Bronchial epithelial cell (primary cell): ENCODE measurements at regions not wholly inside any gene's neighbourhood (a gene's known extent, or its start where the extent isn't known, plus 50 kb on each side); places are given as distances from the start of the nearest gene placed in this dataset.

ENCODE experiments used
- DNase-seq: peaks from one replicate; pipeline ENCODE4 v3.0.0-alpha.2; 2010; ENCODE audit warnings: low read depth
- FAIRE-seq: peaks from 2 replicates; lab custom pipeline; 2011; peaks lifted over from hg19 to GRCh38; lab: Jason Lieb, UNC
- H3K27me3 ChIP-seq: 2 replicates; pipeline ENCODE4 v1.5.1; 2011; ENCODE audit warnings: low read length; ENCODE audit not compliant: control insufficient read depth, insufficient read depth
- H3K36me3 ChIP-seq: 2 replicates; pipeline ENCODE4 v1.5.1; 2011; ENCODE audit warnings: low read length; ENCODE audit not compliant: control insufficient read depth, insufficient read depth
- H3K4me3 ChIP-seq: 2 replicates; pipeline ENCODE4 v1.5.1; 2011; ENCODE audit warnings: mild to moderate bottlenecking, low read depth, low read length, control low read depth
- CTCF ChIP-seq: IDR thresholded peaks from 2 replicates; pipeline ENCODE4 v1.5.1; 2011; ENCODE audit warnings: mild to moderate bottlenecking, moderate library complexity, low read length, control low read depth, inconsistent platforms; ENCODE audit not compliant: insufficient read depth, severe bottlenecking

- Histone ChIP-seq H3K4me3 (no peak overlapping the region), H3K36me3 (no peaks in the 10 kb centered on the region), H3K27me3 (no peaks in the 10 kb centered on the region)
- TF ChIP-seq CTCF: no peak
- no peak for FAIRE-seq
- DNase-seq: no peak
Observed at GRCh38 chr12:126316411-126316810, 1251.2 kb downstream of the AACS start.

GRCh38 chr12:126337556-126338441 lies 1272.6 kb downstream of the AACS start:
- H3K4me3 ChIP-seq: no peak overlapping the region
- DNase-seq: no peak
- FAIRE-seq: no peak
- H3K36me3 ChIP-seq: no peaks in the 10 kb centered on the region
- TF ChIP-seq CTCF: no peak
- H3K27me3 ChIP-seq: no peaks in the 10 kb centered on the region

GRCh38 chr12:126342866-126343265 lies 1277.6 kb downstream of the AACS start:
- no peak overlapping the region for H3K4me3 ChIP-seq
- FAIRE-seq: no peak
- TF ChIP-seq CTCF: no peak
- H3K27me3 ChIP-seq: no peaks in the 10 kb centered on the region
- DNase-seq: no peak
- no peaks in the 10 kb centered on the region for H3K36me3 ChIP-seq

GRCh38 chr12:126343321-126343720 lies 1278.1 kb downstream of the AACS start:
- no peaks in the 10 kb centered on the region for H3K27me3 ChIP-seq
- DNase-seq (no peak), FAIRE-seq (no peak)
- no peak for TF ChIP-seq CTCF
- H3K4me3 ChIP-seq: no peak overlapping the region
- H3K36me3 ChIP-seq: no peaks in the 10 kb centered on the region

GRCh38 chr12:126346087-126346486 lies 1280.9 kb downstream of the AACS start:
- no peak for FAIRE-seq
- Histone ChIP-seq H3K27me3 (no peaks in the 10 kb centered on the region), H3K36me3 (no peaks in the 10 kb centered on the region), H3K4me3 (no peak overlapping the region)
- DNase-seq: no peak
- TF ChIP-seq CTCF: no peak
